T47D (cell line): ENCODE measurements at regions not wholly inside any gene's neighbourhood (a gene's known extent, or its start where the extent isn't known, plus 50 kb on each side); places are given as distances from the start of the nearest gene placed in this dataset.

Experiments used
- DNase-seq, 2 experiments: peaks; one replicate each; pipeline versions ENCODE4 v3.0.0 to v3.0.0-alpha.2; 2011 to 2012; ENCODE audit warnings: low read depth in 1 of 2, low spot score in 1 of 2
- JUND ChIP-seq: IDR thresholded peaks from 2 replicates; pipeline ENCODE4 v1.6.1; 2012; ENCODE audit warnings: low read depth
- in situ Hi-C: cut with HindIII; loops from 2 replicates; pipeline ENCODE4 v1.10.0; 2016; ENCODE audit warnings: low sequenced_read_pairs, low pct_unique_long_range_greater_than_20kb

DNA sequence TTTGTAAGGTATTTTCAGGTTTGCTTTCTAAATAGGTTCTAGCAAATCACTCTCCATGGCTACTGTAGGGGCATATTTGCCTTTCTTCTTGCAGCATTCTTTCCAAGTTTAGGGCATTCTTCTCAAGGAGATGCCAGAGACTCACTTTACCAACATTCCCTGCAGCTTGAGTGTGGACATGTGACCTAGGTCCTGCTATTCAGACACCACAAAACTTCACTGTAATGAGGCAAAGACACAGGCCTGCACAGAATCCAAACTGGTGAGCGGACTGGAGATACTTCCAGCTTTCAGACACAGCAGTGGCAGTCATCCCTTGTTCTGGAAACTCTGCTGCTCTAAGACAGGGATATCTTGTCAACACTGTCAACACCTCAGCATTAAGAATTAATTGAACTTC, 146.4 kb upstream of the PFN2 start:
- in situ Hi-C loops = no loop called here
- no peak for DNase-seq
- no peak for TF ChIP-seq JUND

DNA sequence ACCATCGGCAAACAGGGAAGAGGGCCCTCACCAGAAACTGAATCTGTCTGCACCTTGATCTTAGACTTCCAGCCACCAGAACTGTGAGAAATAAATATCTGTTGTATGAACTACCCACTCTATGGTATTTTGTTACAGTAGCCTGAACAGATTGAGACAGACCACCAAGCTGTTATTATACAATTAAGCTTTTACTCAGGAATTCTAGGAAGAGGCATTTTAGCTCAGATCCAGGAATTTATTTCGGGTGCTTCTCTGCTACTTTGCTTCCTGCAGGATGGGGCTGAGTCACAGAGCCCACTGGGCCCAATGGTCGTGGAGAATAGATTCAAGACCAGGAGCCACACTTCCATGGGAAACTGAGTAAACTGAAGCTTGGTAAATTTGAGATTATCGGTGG, 145.5 kb upstream of the PFN2 start:
- in situ Hi-C loops = no loop called here
- TF ChIP-seq JUND = no peak
- no peak for DNase-seq

DNA sequence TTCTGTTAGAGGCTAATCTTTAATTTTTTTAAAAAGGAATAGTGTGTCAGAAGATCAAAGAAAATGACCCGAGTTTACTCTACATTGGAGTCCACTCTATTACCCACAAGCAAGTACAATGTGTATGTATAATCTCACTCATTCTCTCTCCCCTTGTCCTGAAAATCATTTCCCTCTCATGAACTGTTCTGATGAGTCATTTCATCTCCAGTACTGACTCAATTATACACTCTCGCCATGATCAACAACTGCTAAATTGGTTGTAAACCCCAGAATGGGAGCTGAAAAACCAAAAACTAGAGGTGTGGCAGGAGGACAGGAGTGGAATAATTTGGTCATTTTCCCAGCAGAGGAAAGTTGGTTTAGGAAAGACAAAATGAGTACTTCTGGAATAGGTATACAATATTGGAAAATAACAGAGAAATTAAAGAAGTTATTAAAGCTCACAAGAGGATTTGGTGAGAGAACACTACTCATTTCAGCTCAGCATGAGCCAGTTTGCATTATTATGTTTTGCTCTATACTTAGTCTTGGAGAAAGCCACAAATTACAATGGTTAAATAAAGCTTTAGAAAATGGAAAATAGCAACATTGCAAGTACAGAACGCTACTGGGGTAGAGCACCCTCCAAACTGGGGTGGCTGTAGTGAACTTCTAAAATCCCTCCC, 144.3 kb upstream of the PFN2 start:
- no peak for TF ChIP-seq JUND
- DNase-seq = no peak
- in situ Hi-C loops = no loop called here

DNA sequence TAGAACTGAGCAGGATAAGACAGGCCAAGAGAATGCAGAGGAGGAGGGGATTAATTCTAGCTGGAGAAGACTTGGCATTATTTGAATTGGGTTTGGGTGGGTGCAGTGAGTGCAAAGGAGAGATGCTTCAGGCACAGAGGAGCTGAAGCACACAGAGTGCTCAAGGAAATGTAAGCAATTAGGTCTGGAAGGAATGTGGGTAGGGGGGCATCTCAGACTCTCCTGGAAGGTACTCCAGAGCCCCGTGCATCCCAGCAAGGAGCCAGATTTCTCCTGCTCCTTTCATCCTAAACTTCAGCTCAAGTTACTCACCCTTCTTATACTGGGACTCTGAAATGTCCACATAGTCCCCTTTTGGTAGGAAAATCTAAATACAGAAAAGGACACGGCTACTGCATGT, 143.6 kb upstream of the PFN2 start:
- in situ Hi-C loops = no loop called here
- TF ChIP-seq JUND = no peak
- DNase-seq = no peak

DNA sequence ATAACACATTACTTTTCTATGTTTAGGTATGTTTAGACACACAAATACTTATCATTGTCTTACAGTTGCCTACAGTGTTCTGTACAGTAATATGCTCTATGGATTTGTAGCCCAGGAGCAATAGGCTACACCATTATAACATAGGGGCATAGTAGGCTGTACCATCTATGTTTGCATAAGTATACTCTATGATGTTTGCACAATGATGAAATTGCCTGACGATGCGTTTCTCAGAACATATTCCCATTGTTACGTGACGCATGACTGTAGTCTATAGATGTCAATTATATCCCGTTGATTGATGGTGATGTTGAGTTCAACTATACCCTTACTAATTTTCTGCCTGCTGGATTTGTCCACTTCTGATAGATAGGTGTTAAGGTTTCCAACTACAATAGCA, 139.4 kb upstream of the PFN2 start:
- TF ChIP-seq JUND = no peak

DNA sequence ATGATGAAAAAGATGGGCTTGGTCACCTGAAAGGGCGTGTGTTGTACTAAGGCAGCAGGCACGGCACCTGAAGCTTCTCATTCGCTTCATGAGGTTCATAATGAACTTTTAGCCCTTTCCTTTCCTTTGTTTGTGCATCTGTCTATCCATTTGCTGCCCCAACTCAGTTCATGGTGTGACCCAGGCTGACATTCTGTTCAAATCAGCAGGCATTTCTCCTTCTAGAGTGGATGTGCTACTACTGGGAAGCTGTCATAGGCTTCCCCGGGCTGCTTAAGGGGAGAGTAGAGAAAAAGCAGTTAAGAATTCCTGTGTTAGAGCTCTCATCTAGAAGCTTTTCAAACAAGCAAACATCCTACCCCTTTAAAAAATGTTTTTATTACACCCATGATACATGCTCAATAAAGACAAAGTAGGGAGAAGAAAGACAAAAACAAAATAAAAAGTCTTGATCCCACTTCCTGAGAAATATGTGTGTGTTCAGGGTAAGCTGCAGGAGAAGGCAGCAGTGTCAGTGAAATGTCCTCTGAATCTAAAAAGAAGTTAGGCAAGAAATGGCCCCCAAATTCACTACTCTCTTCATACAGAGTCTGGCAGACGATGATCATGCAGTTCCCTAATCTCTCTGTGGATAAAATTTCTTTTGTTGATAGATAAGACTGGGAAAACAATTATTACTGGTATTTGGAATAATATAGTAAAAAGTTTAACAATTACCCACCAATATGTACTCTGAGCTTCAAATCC, 136.9 kb upstream of the PFN2 start:
- TF ChIP-seq JUND = no peak
- DNase-seq = no peak

More for the DNA sequence above, 139.4 kb upstream of the PFN2 start:
- DNase-seq = peak in 1 of 2 experiments; percentile 26
- in situ Hi-C loops = no loop called here

DNA sequence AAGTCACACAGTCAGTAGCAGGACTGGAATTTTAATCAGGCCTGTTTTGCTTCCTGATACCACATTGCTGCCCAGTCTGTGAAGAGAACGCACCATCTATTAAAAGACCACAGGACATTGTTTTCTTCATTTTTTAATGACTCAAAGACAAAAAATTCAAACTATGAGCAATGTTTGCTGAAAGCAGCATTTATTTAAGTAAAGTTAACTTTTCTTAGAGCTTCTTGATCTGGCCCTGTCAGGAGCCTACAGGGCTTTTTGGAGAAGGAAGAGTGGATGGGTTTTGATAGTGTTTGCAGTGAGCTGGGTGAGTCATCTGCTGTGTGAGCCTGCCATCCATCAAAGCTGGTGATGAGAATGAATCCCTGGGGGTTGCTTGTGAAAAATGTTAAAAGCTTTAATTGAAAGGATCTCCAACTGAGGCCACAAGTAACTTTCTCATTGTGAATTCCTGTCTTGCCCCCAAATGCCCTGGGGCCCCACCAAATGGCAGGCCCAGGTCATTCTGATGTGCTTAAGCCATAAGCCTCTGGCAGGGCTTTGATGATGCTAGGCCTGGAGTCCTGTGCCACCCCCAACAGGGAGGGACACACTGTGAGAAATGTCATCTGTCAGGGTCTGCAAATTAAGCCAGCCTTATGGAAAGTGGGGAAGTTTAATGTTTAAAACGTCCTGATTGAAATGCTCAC, 136.2 kb upstream of the PFN2 start:
- DNase-seq = no peak
- in situ Hi-C loops = no loop called here
- no peak for TF ChIP-seq JUND

More for the DNA sequence above, 136.9 kb upstream of the PFN2 start:
- in situ Hi-C loops = no loop called here

DNA sequence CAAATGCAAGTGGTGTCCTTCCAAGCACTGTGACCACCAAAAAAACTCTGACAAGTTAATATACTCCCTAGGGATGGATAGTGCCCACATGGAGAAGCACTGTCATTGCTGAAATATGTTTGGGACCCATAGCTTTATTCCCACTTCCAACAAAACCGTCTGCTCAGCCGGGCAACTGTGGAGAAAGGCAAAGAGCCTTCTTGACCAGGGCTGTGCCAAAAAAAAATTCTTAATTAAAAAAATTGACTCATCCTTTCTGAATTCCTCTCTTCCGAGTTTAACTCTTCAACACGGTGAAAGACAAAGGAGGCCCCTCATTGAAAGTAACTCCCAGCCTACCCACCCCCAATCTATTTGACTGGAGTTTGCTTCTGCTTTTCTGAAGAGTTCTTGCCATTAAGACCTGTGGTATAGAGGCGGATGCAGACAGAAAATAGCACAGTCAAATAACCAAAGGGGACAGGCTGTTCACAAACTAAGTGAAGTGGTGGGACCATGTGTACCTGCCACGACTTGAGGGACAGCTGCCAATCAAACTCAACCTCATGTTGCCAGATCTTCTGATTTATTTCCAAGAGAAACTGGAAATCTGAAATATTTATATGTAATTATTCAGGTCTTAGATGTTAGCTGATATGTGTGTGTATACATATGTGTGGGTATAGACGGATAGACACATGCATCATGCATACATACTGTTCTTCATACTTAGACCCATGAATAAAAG, 135.4 kb upstream of the PFN2 start:
- in situ Hi-C loops = no loop called here
- no peak for DNase-seq
- TF ChIP-seq JUND = no peak

DNA sequence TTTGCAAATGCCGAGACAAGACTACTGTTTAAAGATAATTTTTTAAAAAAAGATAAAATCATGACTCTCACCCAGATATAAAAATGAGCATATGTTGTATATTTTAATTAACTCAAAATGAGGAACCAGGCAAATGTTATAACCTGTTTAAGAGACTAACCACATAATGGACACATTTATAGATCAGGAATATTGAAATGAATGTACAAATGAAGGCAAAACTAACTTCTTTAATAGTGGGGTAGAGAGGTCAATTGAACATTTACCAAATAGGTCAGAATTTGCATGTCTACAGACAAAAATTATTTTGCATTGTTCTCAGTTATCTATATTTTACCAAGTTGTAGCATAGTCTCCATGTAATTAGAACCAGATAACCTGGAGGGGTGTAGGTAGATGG, 134.3 kb upstream of the PFN2 start:
- in situ Hi-C loops = no loop called here
- no peak for DNase-seq
- TF ChIP-seq JUND = no peak

DNA sequence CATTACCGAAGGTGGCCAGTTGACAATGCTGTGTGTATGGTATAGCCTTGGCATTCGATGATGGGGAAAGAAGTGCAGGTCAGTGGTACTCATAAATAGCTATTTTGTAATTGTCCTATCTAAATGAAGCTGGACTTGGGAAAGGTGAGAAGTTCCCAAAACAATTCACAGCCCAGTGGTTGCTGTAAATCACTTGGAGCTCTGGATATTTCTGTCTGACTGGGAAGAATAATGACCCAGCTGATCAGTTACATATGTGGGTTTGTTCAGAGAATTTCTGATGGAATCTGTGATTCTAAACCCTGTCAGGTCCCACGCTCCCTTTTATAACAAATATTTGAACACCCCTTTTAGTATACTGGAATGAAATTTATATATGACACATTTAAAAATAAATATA, 133.9 kb upstream of the PFN2 start:
- in situ Hi-C loops = no loop called here

DNA sequence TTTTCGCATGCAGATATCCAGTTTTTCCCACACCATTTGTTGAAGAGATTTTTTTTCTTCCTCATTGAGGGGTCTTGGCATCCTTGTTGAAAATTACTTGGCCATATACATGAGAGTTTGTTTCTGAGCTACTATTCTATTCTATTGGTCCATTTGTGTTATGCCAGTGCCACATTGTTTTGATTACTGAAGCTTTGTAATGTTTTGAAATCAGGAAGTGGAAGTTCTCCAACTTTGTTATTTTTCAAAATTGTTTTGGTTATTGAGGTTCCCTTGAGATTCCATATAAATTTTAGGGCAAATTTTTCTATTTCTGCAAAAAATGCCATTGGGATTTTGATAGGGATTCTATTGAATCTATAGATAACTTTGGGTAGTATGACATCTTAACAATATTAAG, 130.3 kb upstream of the PFN2 start:
- no peak for DNase-seq
- in situ Hi-C loops = no loop called here
- TF ChIP-seq JUND = no peak

More for the DNA sequence above, 133.9 kb upstream of the PFN2 start:
- DNase-seq = no peak
- TF ChIP-seq JUND = no peak

DNA sequence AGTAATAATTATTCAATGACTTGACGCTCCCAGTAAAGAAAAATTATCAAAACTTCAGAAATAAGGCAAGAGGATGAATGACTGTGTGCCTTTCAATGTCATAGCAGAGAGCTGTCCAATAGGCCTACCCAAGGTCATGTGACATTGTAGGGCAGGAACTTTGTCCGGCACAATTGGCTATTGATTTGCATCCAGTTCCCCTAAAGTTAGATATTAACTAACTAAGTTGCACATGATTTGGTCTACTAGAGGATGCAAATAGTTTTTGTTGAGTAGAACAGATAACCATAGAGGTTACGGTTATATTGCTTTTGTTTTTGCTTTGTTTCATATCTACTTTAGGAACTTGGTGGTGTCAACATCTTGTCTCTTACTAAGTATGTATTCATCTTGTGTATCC, 127.9 kb upstream of the PFN2 start:
- no peak for TF ChIP-seq JUND
- in situ Hi-C loops = no loop called here
- no peak for DNase-seq

DNA sequence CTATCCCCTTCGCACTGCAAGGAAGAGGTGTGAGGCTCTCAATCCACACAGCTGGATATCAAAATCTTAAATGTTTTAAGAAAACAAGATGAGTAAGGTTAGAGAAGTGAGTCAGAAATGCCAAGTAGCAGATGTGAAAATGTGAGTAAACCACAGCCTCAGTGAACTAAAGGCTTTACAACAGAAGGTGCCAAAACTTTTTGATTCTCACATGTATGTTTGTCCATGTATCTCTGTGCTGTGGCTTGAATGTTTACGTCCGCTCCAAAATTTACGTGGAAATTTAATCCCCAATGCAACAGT, 126.8 kb upstream of the PFN2 start:
- DNase-seq = no peak
- in situ Hi-C loops = no loop called here
- no peak for TF ChIP-seq JUND
